Stimulated activated naive CD8-positive, alpha-beta T cell treated with anti-CD3 and anti-CD28 coated beads, Interleukin-15, Interleukin-2, amounts not matched to agents 100 ng/mL and 50 ng/mL, for 24 hours (primary cell): ENCODE measurements at regions not wholly inside any gene's neighbourhood (a gene's known extent, or its start where the extent isn't known, plus 50 kb on each side); places are given as distances from the start of the nearest gene placed in this dataset.
"Not testable (repeated sequence)": the region's sequence is repeated elsewhere in the genome, so short reads cannot be mapped to it uniquely, and the experiment has no call there.

Experiments used
- H3K27ac Mint-ChIP-seq: one replicate; pipeline ENCODE4 v1.8.0; 2021; ENCODE audit warnings: mild to moderate bottlenecking, mixed read lengths
- H3K27me3 Mint-ChIP-seq: one replicate; pipeline ENCODE4 v1.8.0; 2021; ENCODE audit warnings: mixed read lengths
- H3K36me3 Mint-ChIP-seq: one replicate; pipeline ENCODE4 v1.8.0; 2021; ENCODE audit warnings: low read depth, mixed read lengths
- H3K4me1 Mint-ChIP-seq: one replicate; pipeline ENCODE4 v1.8.0; 2021; ENCODE audit warnings: low read depth, mixed read lengths
- H3K4me3 Mint-ChIP-seq: one replicate; pipeline ENCODE4 v1.8.0; 2021; ENCODE audit warnings: mild to moderate bottlenecking, mixed read lengths
- H3K9me3 Mint-ChIP-seq: one replicate; pipeline ENCODE4 v1.8.0; 2021; ENCODE audit warnings: mixed read lengths

- not testable (repeated sequence) for H3K9me3 Mint-ChIP-seq, H3K4me1 Mint-ChIP-seq, H3K4me3 Mint-ChIP-seq
These were observed 188.2 kb downstream of the ZNF92 start for GRCh38 chr7:65561786-65562372.

GRCh38 chr7:65562522-65562921 lies 188.9 kb downstream of the ZNF92 start:
- H3K36me3 Mint-ChIP-seq, H3K9me3 Mint-ChIP-seq, H3K4me1 Mint-ChIP-seq, H3K27ac Mint-ChIP-seq, H3K27me3 Mint-ChIP-seq, H3K4me3 Mint-ChIP-seq: not testable (repeated sequence)

More at GRCh38 chr7:65561786-65562372, 188.2 kb downstream of the ZNF92 start:
- H3K36me3 Mint-ChIP-seq, H3K27ac Mint-ChIP-seq, H3K27me3 Mint-ChIP-seq: not testable (repeated sequence)

- not testable (repeated sequence) for H3K36me3 Mint-ChIP-seq, H3K27ac Mint-ChIP-seq, H3K4me1 Mint-ChIP-seq, H3K4me3 Mint-ChIP-seq, H3K27me3 Mint-ChIP-seq, H3K9me3 Mint-ChIP-seq
These were observed 189.7 kb downstream of the ZNF92 start for GRCh38 chr7:65563333-65563732.

GRCh38 chr7:65568226-65568625 lies 194.6 kb downstream of the ZNF92 start:
- H3K36me3 Mint-ChIP-seq, H3K9me3 Mint-ChIP-seq, H3K4me1 Mint-ChIP-seq, H3K4me3 Mint-ChIP-seq, H3K27ac Mint-ChIP-seq, H3K27me3 Mint-ChIP-seq: not testable (repeated sequence)

GRCh38 chr7:65570990-65571389 lies 197.3 kb downstream of the ZNF92 start:
- not testable (repeated sequence) for H3K9me3 Mint-ChIP-seq, H3K27me3 Mint-ChIP-seq, H3K4me1 Mint-ChIP-seq, H3K36me3 Mint-ChIP-seq, H3K4me3 Mint-ChIP-seq, H3K27ac Mint-ChIP-seq

GRCh38 chr7:65572581-65572980 lies 198.9 kb downstream of the ZNF92 start:
- H3K36me3 Mint-ChIP-seq, H3K9me3 Mint-ChIP-seq, H3K27me3 Mint-ChIP-seq, H3K4me3 Mint-ChIP-seq, H3K27ac Mint-ChIP-seq, H3K4me1 Mint-ChIP-seq: not testable (repeated sequence)

- H3K27me3 Mint-ChIP-seq, H3K4me1 Mint-ChIP-seq, H3K9me3 Mint-ChIP-seq, H3K4me3 Mint-ChIP-seq, H3K36me3 Mint-ChIP-seq, H3K27ac Mint-ChIP-seq: not testable (repeated sequence)
These were observed 202.7 kb downstream of the ZNF92 start for GRCh38 chr7:65576370-65576769.

GRCh38 chr7:65582518-65583119 lies 209.0 kb downstream of the ZNF92 start:
- not testable (repeated sequence) for H3K36me3 Mint-ChIP-seq, H3K4me3 Mint-ChIP-seq, H3K4me1 Mint-ChIP-seq, H3K9me3 Mint-ChIP-seq, H3K27ac Mint-ChIP-seq, H3K27me3 Mint-ChIP-seq

GRCh38 chr7:65602495-65602894 lies 228.8 kb downstream of the ZNF92 start:
- not testable (repeated sequence) for H3K27ac Mint-ChIP-seq, H3K4me1 Mint-ChIP-seq, H3K9me3 Mint-ChIP-seq, H3K4me3 Mint-ChIP-seq, H3K36me3 Mint-ChIP-seq
- peaks cover 44% of the 10 kb centered on the region for H3K27me3 Mint-ChIP-seq

GRCh38 chr7:65609131-65609530 lies 235.5 kb downstream of the ZNF92 start:
- Mint-ChIP-seq H3K9me3 (no peaks in the 10 kb centered on the region), H3K27me3 (peaks cover 46% of the 10 kb centered on the region), H3K36me3 (no peaks in the 10 kb centered on the region), H3K4me1 (no peaks in the 10 kb centered on the region), H3K27ac (no peak overlapping the region), H3K4me3 (no peak overlapping the region)

- not testable (repeated sequence) for H3K9me3 Mint-ChIP-seq, H3K4me3 Mint-ChIP-seq, H3K27ac Mint-ChIP-seq, H3K36me3 Mint-ChIP-seq, H3K4me1 Mint-ChIP-seq
- H3K27me3 Mint-ChIP-seq: peaks cover 59% of the 10 kb centered on the region
These were observed 240.1 kb downstream of the ZNF92 start for GRCh38 chr7:65613644-65614289.

- peaks cover 52% of the 10 kb centered on the region for H3K27me3 Mint-ChIP-seq
- H3K36me3 Mint-ChIP-seq: not testable (repeated sequence)
These were observed 242.5 kb downstream of the ZNF92 start for GRCh38 chr7:65616111-65616510.

GRCh38 chr7:65620216-65620615 lies 246.6 kb downstream of the ZNF92 start:
- not testable (repeated sequence) for H3K9me3 Mint-ChIP-seq, H3K4me1 Mint-ChIP-seq, H3K27ac Mint-ChIP-seq, H3K36me3 Mint-ChIP-seq, H3K4me3 Mint-ChIP-seq
- peaks cover 39% of the 10 kb centered on the region for H3K27me3 Mint-ChIP-seq

More at GRCh38 chr7:65616111-65616510, 242.5 kb downstream of the ZNF92 start:
- H3K4me1 Mint-ChIP-seq, H3K27ac Mint-ChIP-seq, H3K9me3 Mint-ChIP-seq, H3K4me3 Mint-ChIP-seq: not testable (repeated sequence)

- not testable (repeated sequence) for H3K4me1 Mint-ChIP-seq, H3K9me3 Mint-ChIP-seq, H3K4me3 Mint-ChIP-seq, H3K36me3 Mint-ChIP-seq, H3K27ac Mint-ChIP-seq
- H3K27me3 Mint-ChIP-seq: peaks cover 37% of the 10 kb centered on the region
These were observed 248.0 kb downstream of the ZNF92 start for GRCh38 chr7:65621580-65622201.

- not testable (repeated sequence) for H3K4me1 Mint-ChIP-seq, H3K27ac Mint-ChIP-seq, H3K9me3 Mint-ChIP-seq, H3K27me3 Mint-ChIP-seq, H3K4me3 Mint-ChIP-seq, H3K36me3 Mint-ChIP-seq
These were observed 241.6 kb upstream of the VKORC1L1 start for GRCh38 chr7:65631236-65631635.
